OCI-LY1 (cell line): ENCODE measurements at regions not wholly inside any gene's neighbourhood (a gene's known extent, or its start where the extent isn't known, plus 50 kb on each side); places are given as distances from the start of the nearest gene placed in this dataset.

ENCODE experiments used
- EZH2 ChIP-seq: fragments of 200-600 bp; sonication (generic), shearing (Covaris generic); IDR thresholded peaks from 2 replicates; pipeline ENCODE4 v1.8.0; 2017; ENCODE audit warnings: borderline replicate concordance, mixed run types, mild to moderate bottlenecking, antibody characterized with exemption, low read length, moderate library complexity, mixed read lengths
- TF ChIP-seq, protein P1 (sequence below): fragments of 200-600 bp; sonication (generic), shearing (Covaris generic); IDR thresholded peaks from 2 replicates; pipeline ENCODE4 v1.5.1; 2017; ENCODE audit warnings: mild to moderate bottlenecking, antibody characterized with exemption, low read length, moderate library complexity, mixed read lengths

DNA sequence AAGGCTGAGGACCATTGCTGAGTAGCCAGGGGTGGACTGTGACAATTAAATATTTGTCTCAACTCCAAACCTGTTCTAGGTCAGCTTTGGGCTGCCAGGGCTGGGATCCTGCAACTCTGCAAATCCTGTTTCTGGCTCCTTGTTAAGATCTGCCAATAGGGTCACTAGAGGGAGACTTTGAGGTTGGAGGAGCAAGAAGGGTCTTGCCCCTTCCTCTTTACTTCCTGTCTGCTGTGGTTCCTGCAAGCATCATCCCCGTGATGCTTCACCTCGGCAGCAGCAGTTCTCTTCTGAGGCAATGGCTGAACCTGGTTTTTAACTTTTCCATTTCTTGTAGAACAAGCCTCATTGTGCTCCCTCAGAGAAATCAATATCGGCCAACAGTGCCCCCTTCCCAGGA is 124.6 kb downstream of the IRX5 start:
- TF ChIP-seq, protein P1, sequence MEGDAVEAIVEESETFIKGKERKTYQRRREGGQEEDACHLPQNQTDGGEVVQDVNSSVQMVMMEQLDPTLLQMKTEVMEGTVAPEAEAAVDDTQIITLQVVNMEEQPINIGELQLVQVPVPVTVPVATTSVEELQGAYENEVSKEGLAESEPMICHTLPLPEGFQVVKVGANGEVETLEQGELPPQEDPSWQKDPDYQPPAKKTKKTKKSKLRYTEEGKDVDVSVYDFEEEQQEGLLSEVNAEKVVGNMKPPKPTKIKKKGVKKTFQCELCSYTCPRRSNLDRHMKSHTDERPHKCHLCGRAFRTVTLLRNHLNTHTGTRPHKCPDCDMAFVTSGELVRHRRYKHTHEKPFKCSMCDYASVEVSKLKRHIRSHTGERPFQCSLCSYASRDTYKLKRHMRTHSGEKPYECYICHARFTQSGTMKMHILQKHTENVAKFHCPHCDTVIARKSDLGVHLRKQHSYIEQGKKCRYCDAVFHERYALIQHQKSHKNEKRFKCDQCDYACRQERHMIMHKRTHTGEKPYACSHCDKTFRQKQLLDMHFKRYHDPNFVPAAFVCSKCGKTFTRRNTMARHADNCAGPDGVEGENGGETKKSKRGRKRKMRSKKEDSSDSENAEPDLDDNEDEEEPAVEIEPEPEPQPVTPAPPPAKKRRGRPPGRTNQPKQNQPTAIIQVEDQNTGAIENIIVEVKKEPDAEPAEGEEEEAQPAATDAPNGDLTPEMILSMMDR = no peak
- TF ChIP-seq EZH2 = no peak
